ENCODE measurements at regions not wholly inside any gene's neighbourhood (a gene's known extent, or its start where the extent isn't known, plus 50 kb on each side); places are given as distances from the start of the nearest gene placed in this dataset.

GRCh38 chr3:6132684-6133432 lies 728.1 kb upstream of the GRM7 start:
- TF ChIP-seq RARB (CRISPR knock-in tag; IDR thresholded peaks at IDR 0.05) (no peak), ZNF8 (CRISPR knock-in tag; IDR thresholded peaks at IDR 0.05) (no peak), ZC3H10 (CRISPR knock-in tag; IDR thresholded peaks at IDR 0.05) (no peak), ARNTL (CRISPR knock-in tag; IDR thresholded peaks at IDR 0.05; ENCODE audit: borderline replicate concordance, low read depth) (no peak), SNAI2 (CRISPR knock-in tag; IDR thresholded peaks at IDR 0.05) (no peak), GLIS3 (CRISPR knock-in tag; IDR thresholded peaks at IDR 0.05) (no peak), ZNF565 (CRISPR knock-in tag; conservative IDR thresholded peaks at IDR 0.05; ENCODE audit: low read depth) (no peak), TSHZ2 (CRISPR knock-in tag; IDR thresholded peaks at IDR 0.05) (no peak), TCF4 (CRISPR knock-in tag; IDR thresholded peaks at IDR 0.05; ENCODE audit: borderline replicate concordance) (no peak), BACH2 (CRISPR knock-in tag; IDR thresholded peaks at IDR 0.05; ENCODE audit: borderline replicate concordance) (no peak), PPARA (CRISPR knock-in tag; IDR thresholded peaks at IDR 0.05; ENCODE audit: borderline replicate concordance) (no peak), PATZ1 (CRISPR knock-in tag; IDR thresholded peaks at IDR 0.05; ENCODE audit: borderline replicate concordance) (no peak), CREB5 (CRISPR knock-in tag; IDR thresholded peaks at IDR 0.05; ENCODE audit: low read depth) (no peak), CSRNP3 (CRISPR knock-in tag; IDR thresholded peaks at IDR 0.05) (no peak), CSDC2 (CRISPR knock-in tag; IDR thresholded peaks at IDR 0.05) (no peak), ISL1 (CRISPR knock-in tag; IDR thresholded peaks at IDR 0.05) (no peak), OSR1 (CRISPR knock-in tag; IDR thresholded peaks at IDR 0.05) (no peak), ESRRG (CRISPR knock-in tag; IDR thresholded peaks at IDR 0.05) (no peak), TOX (CRISPR knock-in tag; IDR thresholded peaks at IDR 0.05; ENCODE audit: borderline replicate concordance) (no peak)
- no peak for ATAC-seq

GRCh38 chr3:6142707-6143106 lies 718.2 kb upstream of the GRM7 start:
- ATAC-seq, result no peak
- no peak for TF ChIP-seq ARNTL (CRISPR knock-in tag; IDR thresholded peaks at IDR 0.05; ENCODE audit: borderline replicate concordance, low read depth)
- no peak for TF ChIP-seq ZFP3 (CRISPR knock-in tag; IDR thresholded peaks at IDR 0.05)
- TF ChIP-seq CSDC2 (CRISPR knock-in tag; IDR thresholded peaks at IDR 0.05), result no peak
- no peak for TF ChIP-seq POU6F1 (CRISPR knock-in tag; IDR thresholded peaks at IDR 0.05; ENCODE audit: borderline replicate concordance, low read depth)
- TF ChIP-seq ZNF70 (CRISPR knock-in tag; IDR thresholded peaks at IDR 0.05), result no peak
- no peak for TF ChIP-seq GLIS3 (CRISPR knock-in tag; IDR thresholded peaks at IDR 0.05)
- no peak for TF ChIP-seq TOX (CRISPR knock-in tag; IDR thresholded peaks at IDR 0.05; ENCODE audit: borderline replicate concordance)
- no peak for TF ChIP-seq ZC3H10 (CRISPR knock-in tag; IDR thresholded peaks at IDR 0.05)
- no peak for TF ChIP-seq PATZ1 (CRISPR knock-in tag; IDR thresholded peaks at IDR 0.05; ENCODE audit: borderline replicate concordance)
- no peak for TF ChIP-seq OSR1 (CRISPR knock-in tag; IDR thresholded peaks at IDR 0.05)
- no peak for TF ChIP-seq SNAI2 (CRISPR knock-in tag; IDR thresholded peaks at IDR 0.05)
- no peak for TF ChIP-seq ISL1 (CRISPR knock-in tag; IDR thresholded peaks at IDR 0.05)
- no peak for TF ChIP-seq ESRRG (CRISPR knock-in tag; IDR thresholded peaks at IDR 0.05)
- TF ChIP-seq ZNF565 (CRISPR knock-in tag; conservative IDR thresholded peaks at IDR 0.05; ENCODE audit: low read depth), result no peak
- no peak for TF ChIP-seq TSHZ2 (CRISPR knock-in tag; IDR thresholded peaks at IDR 0.05)
- no peak for TF ChIP-seq BACH2 (CRISPR knock-in tag; IDR thresholded peaks at IDR 0.05; ENCODE audit: borderline replicate concordance)
- TF ChIP-seq ZFP30 (CRISPR knock-in tag; IDR thresholded peaks at IDR 0.05), result no peak
- TF ChIP-seq ZNF8 (CRISPR knock-in tag; IDR thresholded peaks at IDR 0.05), result no peak
